ENCODE measurements at regions not wholly inside any gene's neighbourhood (a gene's known extent, or its start where the extent isn't known, plus 50 kb on each side); places are given as distances from the start of the nearest gene placed in this dataset.

DNA sequence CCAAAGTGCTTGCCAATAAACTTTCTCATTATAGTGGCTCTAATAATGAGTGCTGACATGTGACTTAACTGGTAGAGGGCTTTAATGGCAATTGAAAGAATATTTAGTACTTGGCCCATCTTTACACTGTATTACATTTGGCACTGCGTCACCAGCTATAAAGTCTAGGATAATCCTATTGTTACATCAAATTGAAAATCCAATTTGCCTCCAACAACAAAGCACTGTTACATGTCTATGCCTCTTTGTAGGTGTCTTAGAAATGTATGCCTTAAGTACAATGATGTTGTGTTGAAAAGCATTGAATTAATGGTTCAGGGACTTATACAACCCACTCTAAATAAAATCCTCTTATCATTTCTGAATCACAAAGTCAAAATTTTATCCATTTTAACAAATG is 420.4 kb upstream of the JAG1 start:
- Histone ChIP-seq H3K4me3 (no peak overlapping the region), H4K20me1 (ENCODE audit: low read depth) (no peaks in the 10 kb centered on the region), H3K9me3 (ENCODE audit: low read depth) (no peaks in the 10 kb centered on the region), H3K4me1 (no peaks in the 10 kb centered on the region), H3K9ac (no peak overlapping the region), H3K79me2 (ENCODE audit: low read depth) (no peaks in the 10 kb centered on the region), H3K36me3 (no peaks in the 10 kb centered on the region), H3K27me3 (no peaks in the 10 kb centered on the region), H3F3A (ENCODE audit: low read depth) (no peaks in the 10 kb centered on the region), H3K27ac (no peak overlapping the region), H3K4me2 (no peak overlapping the region), H2AFZ (replicated peaks) (no peak overlapping the region)
- H3K27me3 Mint-ChIP-seq (ENCODE audit: insufficient read depth, low read depth): peaks cover 4% of the 10 kb centered on the region
- H3K9me3 Mint-ChIP-seq: no peaks in the 10 kb centered on the region
- no peaks in the 10 kb centered on the region for H3K36me3 Mint-ChIP-seq
- no peak for DNase-seq (ENCODE audit: low spot score)
- H3K4me3 Mint-ChIP-seq: no peak overlapping the region
- no peak for TF ChIP-seq EZH2 (IDR thresholded peaks at IDR 0.05)
- TF ChIP-seq EZH2phosphoT487 (IDR thresholded peaks at IDR 0.05): no peak
- TF ChIP-seq, protein P1, sequence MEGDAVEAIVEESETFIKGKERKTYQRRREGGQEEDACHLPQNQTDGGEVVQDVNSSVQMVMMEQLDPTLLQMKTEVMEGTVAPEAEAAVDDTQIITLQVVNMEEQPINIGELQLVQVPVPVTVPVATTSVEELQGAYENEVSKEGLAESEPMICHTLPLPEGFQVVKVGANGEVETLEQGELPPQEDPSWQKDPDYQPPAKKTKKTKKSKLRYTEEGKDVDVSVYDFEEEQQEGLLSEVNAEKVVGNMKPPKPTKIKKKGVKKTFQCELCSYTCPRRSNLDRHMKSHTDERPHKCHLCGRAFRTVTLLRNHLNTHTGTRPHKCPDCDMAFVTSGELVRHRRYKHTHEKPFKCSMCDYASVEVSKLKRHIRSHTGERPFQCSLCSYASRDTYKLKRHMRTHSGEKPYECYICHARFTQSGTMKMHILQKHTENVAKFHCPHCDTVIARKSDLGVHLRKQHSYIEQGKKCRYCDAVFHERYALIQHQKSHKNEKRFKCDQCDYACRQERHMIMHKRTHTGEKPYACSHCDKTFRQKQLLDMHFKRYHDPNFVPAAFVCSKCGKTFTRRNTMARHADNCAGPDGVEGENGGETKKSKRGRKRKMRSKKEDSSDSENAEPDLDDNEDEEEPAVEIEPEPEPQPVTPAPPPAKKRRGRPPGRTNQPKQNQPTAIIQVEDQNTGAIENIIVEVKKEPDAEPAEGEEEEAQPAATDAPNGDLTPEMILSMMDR (IDR thresholded peaks at IDR 0.05): no peak
- peaks cover 7% of the 10 kb centered on the region for H3K4me1 Mint-ChIP-seq
- no peak overlapping the region for H3K27ac Mint-ChIP-seq

DNA sequence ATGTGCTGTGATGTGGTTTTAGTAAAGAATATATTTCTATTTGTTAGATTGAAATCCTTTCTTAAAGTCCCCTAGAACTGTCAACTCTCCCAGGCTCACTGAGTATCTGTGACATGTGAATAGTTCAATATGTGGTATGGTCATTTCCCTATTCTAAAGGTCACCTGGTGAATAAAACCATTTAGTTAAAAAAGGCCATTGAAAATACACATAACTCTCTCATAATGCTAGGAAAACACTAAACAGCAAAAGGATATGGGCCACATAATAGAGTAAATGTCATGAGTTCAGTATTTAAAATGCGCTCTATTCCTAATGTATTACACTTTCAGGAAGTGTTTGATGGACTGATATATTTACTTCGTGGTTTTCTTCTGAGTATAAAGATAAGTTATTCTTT is 420.9 kb upstream of the JAG1 start:
- H3K9ac ChIP-seq: no peak overlapping the region
- H3F3A ChIP-seq (ENCODE audit: low read depth): no peaks in the 10 kb centered on the region
- H3K36me3 ChIP-seq: no peaks in the 10 kb centered on the region
- TF ChIP-seq, protein P1 (IDR thresholded peaks at IDR 0.05): no peak
- TF ChIP-seq EZH2 (IDR thresholded peaks at IDR 0.05) (no peak), EZH2phosphoT487 (IDR thresholded peaks at IDR 0.05) (no peak)
- DNase-seq (ENCODE audit: low spot score): no peak
- Mint-ChIP-seq H3K4me1 (peaks cover 7% of the 10 kb centered on the region), H3K36me3 (no peaks in the 10 kb centered on the region), H3K27ac (no peak overlapping the region), H3K9me3 (no peaks in the 10 kb centered on the region), H3K27me3 (ENCODE audit: insufficient read depth, low read depth) (peaks cover 4% of the 10 kb centered on the region), H3K4me3 (no peak overlapping the region)
- H3K4me2 ChIP-seq: no peak overlapping the region
- no peaks in the 10 kb centered on the region for H3K27me3 ChIP-seq
- no peaks in the 10 kb centered on the region for H4K20me1 ChIP-seq (ENCODE audit: low read depth)
- no peaks in the 10 kb centered on the region for H3K9me3 ChIP-seq (ENCODE audit: low read depth)
- no peak overlapping the region for H3K4me3 ChIP-seq
- H3K27ac ChIP-seq: no peak overlapping the region
- H2AFZ ChIP-seq (replicated peaks): no peak overlapping the region
- no peaks in the 10 kb centered on the region for H3K79me2 ChIP-seq (ENCODE audit: low read depth)
- H3K4me1 ChIP-seq: no peaks in the 10 kb centered on the region

DNA sequence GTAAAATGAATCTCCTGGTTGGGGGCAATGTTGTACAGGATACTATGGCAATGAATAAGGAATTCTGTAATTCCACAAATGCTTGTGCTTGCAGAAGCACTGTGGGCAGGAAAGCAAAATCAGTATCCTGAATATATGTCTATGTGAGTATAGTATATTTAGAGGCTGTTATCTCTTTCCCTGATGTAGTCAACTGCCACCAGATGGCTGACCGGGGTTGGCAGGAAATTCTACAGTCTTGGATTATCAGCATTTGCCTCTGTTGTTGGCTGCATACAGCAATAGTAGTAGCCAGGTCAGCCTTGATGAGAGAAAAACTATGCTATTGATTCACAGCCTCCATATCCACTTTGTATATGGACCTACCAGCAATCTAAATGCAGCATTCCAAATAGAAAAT is 425.1 kb upstream of the JAG1 start:
- Mint-ChIP-seq H3K9me3 (peaks cover 2% of the 10 kb centered on the region), H3K4me3 (no peak overlapping the region), H3K36me3 (no peaks in the 10 kb centered on the region), H3K4me1 (no peaks in the 10 kb centered on the region), H3K27ac (no peak overlapping the region), H3K27me3 (ENCODE audit: insufficient read depth, low read depth) (peaks cover 7% of the 10 kb centered on the region)
- Histone ChIP-seq H3K36me3 (no peaks in the 10 kb centered on the region), H3K9me3 (ENCODE audit: low read depth) (no peaks in the 10 kb centered on the region), H3F3A (ENCODE audit: low read depth) (no peaks in the 10 kb centered on the region), H3K4me2 (no peak overlapping the region), H3K4me1 (no peaks in the 10 kb centered on the region), H4K20me1 (ENCODE audit: low read depth) (no peaks in the 10 kb centered on the region), H3K4me3 (no peak overlapping the region), H2AFZ (replicated peaks) (no peak overlapping the region), H3K27ac (no peak overlapping the region), H3K9ac (no peak overlapping the region), H3K27me3 (no peaks in the 10 kb centered on the region), H3K79me2 (ENCODE audit: low read depth) (no peaks in the 10 kb centered on the region)
- peak; percentile 11 for DNase-seq (ENCODE audit: low spot score)
- TF ChIP-seq, protein P1 (IDR thresholded peaks at IDR 0.05): peak; percentile 26
- no peak for TF ChIP-seq EZH2phosphoT487 (IDR thresholded peaks at IDR 0.05)
- no peak for TF ChIP-seq EZH2 (IDR thresholded peaks at IDR 0.05)
